Breast epithelium (tissue), 3 donors: ENCODE measurements at regions not wholly inside any gene's neighbourhood (a gene's known extent, or its start where the extent isn't known, plus 50 kb on each side); places are given as distances from the start of the nearest gene placed in this dataset.

ENCODE experiments used
- CTCF ChIP-seq, 3 donors: fragments of 450-650 bp; IDR thresholded peaks; one replicate each; pipeline ENCODE4 v1.5.1; 2016 to 2017; ENCODE audit warnings: antibody characterized with exemption in 3 of 3, mild to moderate bottlenecking in 3 of 3, moderate library complexity in 3 of 3
- POLR2A ChIP-seq: fragments of 450-650 bp; IDR thresholded peaks from one replicate; pipeline ENCODE4 v1.6.1; 2016; ENCODE audit warnings: antibody characterized with exemption, mild to moderate bottlenecking, moderate library complexity

- TF ChIP-seq POLR2A (no peak), CTCF (IDR thresholded peaks at IDR 0.05) (no peak)
These were observed 750.1 kb downstream of the BRD1 start for GRCh38 chr22:49077586-49077985.
